Right lobe of liver (tissue), 4 donors: ENCODE measurements at regions not wholly inside any gene's neighbourhood (a gene's known extent, or its start where the extent isn't known, plus 50 kb on each side); places are given as distances from the start of the nearest gene placed in this dataset.

Source experiments
- CTCF ChIP-seq, 4 donors: fragments of 200-600 bp in 3 of 4; fragments of 450-650 bp in 1 of 4; IDR thresholded peaks; one replicate each; pipeline versions ENCODE4 v1.5.1 to v1.8.0; 2016 to 2022; ENCODE audit warnings: antibody characterized with exemption in 4 of 4, mild to moderate bottlenecking in 2 of 4
- POLR2A ChIP-seq: fragments of 450-650 bp; IDR thresholded peaks from one replicate; pipeline ENCODE4 v1.6.1; 2017; ENCODE audit warnings: antibody characterized with exemption, mild to moderate bottlenecking
- donor health status: DM: no; HTN: no; CAD: no.
- donor health status: DM: no; HTN: no; CAD: no.
- donor health status: DM: no; HTN: yes; CAD: no.

GRCh38 chr2:105645031-105645937, 99.4 kb upstream of the NCK2 start:
- TF ChIP-seq POLR2A, result no peak
- TF ChIP-seq CTCF (IDR thresholded peaks at IDR 0.05), result no peak
